ENCODE measurements at regions not wholly inside any gene's neighbourhood (a gene's known extent, or its start where the extent isn't known, plus 50 kb on each side); places are given as distances from the start of the nearest gene placed in this dataset.

DNA sequence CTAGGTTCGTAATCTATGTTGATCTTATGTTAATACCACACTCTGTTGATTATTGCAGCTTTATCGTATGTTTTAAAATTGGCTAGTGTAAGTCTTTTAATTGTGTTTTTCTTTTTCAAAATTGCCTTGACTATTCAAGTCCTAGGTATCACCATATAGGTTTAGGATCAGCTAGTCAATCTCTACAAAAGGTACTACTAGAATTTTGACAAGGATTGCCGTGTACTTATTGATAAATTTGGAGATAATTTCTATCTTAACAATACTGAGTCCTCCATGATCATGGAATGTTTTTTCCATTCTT lies 117.9 kb upstream of the PRSS3 start:
- Histone ChIP-seq H3K36me3 (ENCODE audit: insufficient read depth, low read length) (no peaks in the 10 kb centered on the region), H3K9me2 (ENCODE audit: insufficient read depth, low read length) (no peaks in the 10 kb centered on the region), H3K79me2 (ENCODE audit: insufficient read depth, low read depth, low read length) (no peaks in the 10 kb centered on the region), H3K4me1 (ENCODE audit: insufficient read depth, low read length, poor library complexity, severe bottlenecking) (no peaks in the 10 kb centered on the region), H2AFZ (ENCODE audit: low read length) (no peak overlapping the region), H3K4me3 (ENCODE audit: low read depth, low read length, poor library complexity, severe bottlenecking) (no peak overlapping the region), H3K27ac (ENCODE audit: low read depth, low read length, poor library complexity, severe bottlenecking) (no peak overlapping the region), H4K20me1 (ENCODE audit: insufficient read depth, low read length) (no peaks in the 10 kb centered on the region), H3K9me3 (ENCODE audit: low read length) (peaks cover 4% of the 10 kb centered on the region; the same call in 1 of the 2 replicates), H3K4me2 (ENCODE audit: low read length) (no peak overlapping the region)
- intact Hi-C loops (cut with micrococcal nuclease; ENCODE audit: unreplicated experiment): no loop called here
- ChIA-PET POLR2A (no interaction called here), CTCF (ENCODE audit: unreplicated experiment) (no interaction called here)
- DNase-seq (ENCODE audit: low spot score): no peak
- TF ChIP-seq, protein P1, sequence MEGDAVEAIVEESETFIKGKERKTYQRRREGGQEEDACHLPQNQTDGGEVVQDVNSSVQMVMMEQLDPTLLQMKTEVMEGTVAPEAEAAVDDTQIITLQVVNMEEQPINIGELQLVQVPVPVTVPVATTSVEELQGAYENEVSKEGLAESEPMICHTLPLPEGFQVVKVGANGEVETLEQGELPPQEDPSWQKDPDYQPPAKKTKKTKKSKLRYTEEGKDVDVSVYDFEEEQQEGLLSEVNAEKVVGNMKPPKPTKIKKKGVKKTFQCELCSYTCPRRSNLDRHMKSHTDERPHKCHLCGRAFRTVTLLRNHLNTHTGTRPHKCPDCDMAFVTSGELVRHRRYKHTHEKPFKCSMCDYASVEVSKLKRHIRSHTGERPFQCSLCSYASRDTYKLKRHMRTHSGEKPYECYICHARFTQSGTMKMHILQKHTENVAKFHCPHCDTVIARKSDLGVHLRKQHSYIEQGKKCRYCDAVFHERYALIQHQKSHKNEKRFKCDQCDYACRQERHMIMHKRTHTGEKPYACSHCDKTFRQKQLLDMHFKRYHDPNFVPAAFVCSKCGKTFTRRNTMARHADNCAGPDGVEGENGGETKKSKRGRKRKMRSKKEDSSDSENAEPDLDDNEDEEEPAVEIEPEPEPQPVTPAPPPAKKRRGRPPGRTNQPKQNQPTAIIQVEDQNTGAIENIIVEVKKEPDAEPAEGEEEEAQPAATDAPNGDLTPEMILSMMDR (conservative IDR thresholded peaks at IDR 0.05; ENCODE audit: low read length): no peak
- no peak for TF ChIP-seq EZH2phosphoT487 (IDR thresholded peaks at IDR 0.05; ENCODE audit: borderline replicate concordance, low read depth, low read length)
- no TSS peak for BruUV-seq (replicated peaks)

DNA sequence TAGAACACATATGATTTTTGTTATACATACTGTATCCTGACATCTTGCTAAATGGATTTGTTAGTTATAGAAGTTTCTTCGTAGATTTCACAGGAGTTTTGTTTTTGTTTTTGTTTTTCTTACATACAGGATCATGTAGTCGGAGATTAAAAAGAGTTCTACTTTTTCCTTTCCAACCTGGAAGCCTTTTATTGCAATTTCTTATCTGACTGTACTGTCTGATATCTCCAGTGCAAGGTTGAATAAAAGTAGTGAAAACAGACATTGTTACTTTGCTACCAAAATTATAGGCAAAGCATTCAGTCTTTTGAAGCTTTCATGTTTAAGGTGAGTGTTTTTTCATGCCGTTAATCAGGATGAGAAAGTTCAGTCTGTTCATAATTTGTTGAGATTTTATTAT lies 117.4 kb upstream of the PRSS3 start:
- Histone ChIP-seq H3K9me3 (ENCODE audit: low read length) (peaks cover 4% of the 10 kb centered on the region; the same call in 1 of the 2 replicates), H2AFZ (ENCODE audit: low read length) (no peak overlapping the region), H3K27ac (ENCODE audit: low read depth, low read length, poor library complexity, severe bottlenecking) (no peak overlapping the region), H3K4me3 (ENCODE audit: low read depth, low read length, poor library complexity, severe bottlenecking) (no peak overlapping the region), H3K9me2 (ENCODE audit: insufficient read depth, low read length) (no peaks in the 10 kb centered on the region), H3K4me2 (ENCODE audit: low read length) (no peak overlapping the region), H4K20me1 (ENCODE audit: insufficient read depth, low read length) (no peaks in the 10 kb centered on the region), H3K36me3 (ENCODE audit: insufficient read depth, low read length) (no peaks in the 10 kb centered on the region), H3K4me1 (ENCODE audit: insufficient read depth, low read length, poor library complexity, severe bottlenecking) (no peaks in the 10 kb centered on the region), H3K79me2 (ENCODE audit: insufficient read depth, low read depth, low read length) (no peaks in the 10 kb centered on the region)
- DNase-seq (ENCODE audit: low spot score): no peak
- ChIA-PET CTCF (ENCODE audit: unreplicated experiment) (no interaction called here), POLR2A (no interaction called here)
- no TSS peak for BruUV-seq (replicated peaks)
- TF ChIP-seq, protein P1 (conservative IDR thresholded peaks at IDR 0.05; ENCODE audit: low read length): no peak
- no peak for TF ChIP-seq EZH2phosphoT487 (IDR thresholded peaks at IDR 0.05; ENCODE audit: borderline replicate concordance, low read depth, low read length)
- intact Hi-C loops (cut with micrococcal nuclease; ENCODE audit: unreplicated experiment): no loop called here

DNA sequence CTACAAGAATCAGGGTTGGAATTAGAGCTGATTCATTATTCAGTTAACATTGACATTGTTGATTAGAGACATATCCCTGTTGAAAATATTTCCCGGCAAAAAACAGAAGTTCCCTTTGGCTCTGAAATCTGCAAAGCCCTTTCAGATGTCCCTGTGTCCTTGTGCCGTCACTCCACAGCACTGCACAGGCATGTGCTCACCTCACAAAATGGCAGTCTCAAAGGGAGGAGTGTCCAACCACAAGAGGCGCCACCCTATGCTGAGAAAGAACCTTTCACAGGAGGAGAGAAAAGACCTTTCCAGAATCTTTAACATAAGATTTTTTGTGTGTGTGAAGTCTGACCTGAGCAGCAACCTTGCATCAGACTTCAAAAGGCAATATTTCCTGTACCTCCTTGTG lies 112.8 kb upstream of the PRSS3 start:
- intact Hi-C loops (cut with micrococcal nuclease; ENCODE audit: unreplicated experiment): no loop called here
- Histone ChIP-seq H2AFZ (ENCODE audit: low read length) (no peak overlapping the region), H3K4me3 (ENCODE audit: low read depth, low read length, poor library complexity, severe bottlenecking) (no peak overlapping the region), H3K79me2 (ENCODE audit: insufficient read depth, low read depth, low read length) (no peaks in the 10 kb centered on the region), H3K27ac (ENCODE audit: low read depth, low read length, poor library complexity, severe bottlenecking) (no peak overlapping the region), H4K20me1 (ENCODE audit: insufficient read depth, low read length) (no peaks in the 10 kb centered on the region), H3K36me3 (ENCODE audit: insufficient read depth, low read length) (no peaks in the 10 kb centered on the region), H3K9me3 (ENCODE audit: low read length) (peaks cover under 1% of the 10 kb centered on the region; the same call in 1 of the 2 replicates), H3K4me2 (ENCODE audit: low read length) (no peak overlapping the region), H3K9me2 (ENCODE audit: insufficient read depth, low read length) (no peaks in the 10 kb centered on the region), H3K4me1 (ENCODE audit: insufficient read depth, low read length, poor library complexity, severe bottlenecking) (no peaks in the 10 kb centered on the region)
- no peak for DNase-seq (ENCODE audit: low spot score)
- no TSS peak for BruUV-seq (replicated peaks)
- ChIA-PET POLR2A (no interaction called here), CTCF (ENCODE audit: unreplicated experiment) (no interaction called here)
- TF ChIP-seq, protein P1 (conservative IDR thresholded peaks at IDR 0.05; ENCODE audit: low read length): no peak
- no peak for TF ChIP-seq EZH2phosphoT487 (IDR thresholded peaks at IDR 0.05; ENCODE audit: borderline replicate concordance, low read depth, low read length)
